RWPE1 (cell line): ENCODE measurements at regions not wholly inside any gene's neighbourhood (a gene's known extent, or its start where the extent isn't known, plus 50 kb on each side); places are given as distances from the start of the nearest gene placed in this dataset.

Experiments
- CTCF ChIA-PET: fragments of 350-600 bp; sonication (Branson Sonifier 250); formaldehyde crosslinking; extraction: SDS; loops from one replicate; lab custom pipeline; 2021; lab: Yijun Ruan, JAX
- POLR2A ChIA-PET: fragments of 400-600 bp; formaldehyde crosslinking; extraction: SDS; loops from one replicate; lab custom pipeline; 2020; ENCODE audit warnings: antibody characterized with exemption; ENCODE audit not compliant: low non-redundant PET; lab: Yijun Ruan, JAX
- DNase-seq: peaks from one replicate; pipeline ENCODE4 v3.0.0; 2012; ENCODE audit warnings: low spot score
- H3K27ac ChIP-seq: fragments of 450-650 bp; 2 replicates; pipeline ENCODE4 v1.5.1; 2017
- TF ChIP-seq, protein P1 (sequence below): fragments of 450-650 bp; conservative IDR thresholded peaks from 2 replicates; pipeline ENCODE4 v1.5.1; 2017; ENCODE audit warnings: low read depth, mild to moderate bottlenecking

DNA sequence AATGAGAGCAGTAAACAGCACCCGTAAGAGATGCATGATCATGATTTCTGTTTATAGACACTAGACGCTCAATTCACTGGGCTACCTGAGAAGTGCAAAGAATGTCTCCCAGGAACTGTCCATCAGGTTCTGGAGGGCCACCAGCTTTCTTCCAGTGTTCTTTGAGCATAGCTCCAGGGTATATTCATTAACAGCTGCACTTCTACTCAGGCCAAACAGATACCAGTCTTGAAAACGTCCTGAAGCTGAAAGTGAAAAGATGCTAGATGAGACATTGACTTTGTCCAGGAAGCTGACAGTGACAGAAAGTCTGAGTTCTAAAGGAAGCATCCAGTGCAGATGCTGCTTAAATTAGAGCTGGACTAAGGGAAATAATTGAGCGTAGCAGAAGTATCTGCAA, 488.7 kb upstream of the TYRP1 start:
- CTCF ChIA-PET: no interaction called here
- POLR2A ChIA-PET: no interaction called here
- no peak for DNase-seq
- TF ChIP-seq, protein P1, sequence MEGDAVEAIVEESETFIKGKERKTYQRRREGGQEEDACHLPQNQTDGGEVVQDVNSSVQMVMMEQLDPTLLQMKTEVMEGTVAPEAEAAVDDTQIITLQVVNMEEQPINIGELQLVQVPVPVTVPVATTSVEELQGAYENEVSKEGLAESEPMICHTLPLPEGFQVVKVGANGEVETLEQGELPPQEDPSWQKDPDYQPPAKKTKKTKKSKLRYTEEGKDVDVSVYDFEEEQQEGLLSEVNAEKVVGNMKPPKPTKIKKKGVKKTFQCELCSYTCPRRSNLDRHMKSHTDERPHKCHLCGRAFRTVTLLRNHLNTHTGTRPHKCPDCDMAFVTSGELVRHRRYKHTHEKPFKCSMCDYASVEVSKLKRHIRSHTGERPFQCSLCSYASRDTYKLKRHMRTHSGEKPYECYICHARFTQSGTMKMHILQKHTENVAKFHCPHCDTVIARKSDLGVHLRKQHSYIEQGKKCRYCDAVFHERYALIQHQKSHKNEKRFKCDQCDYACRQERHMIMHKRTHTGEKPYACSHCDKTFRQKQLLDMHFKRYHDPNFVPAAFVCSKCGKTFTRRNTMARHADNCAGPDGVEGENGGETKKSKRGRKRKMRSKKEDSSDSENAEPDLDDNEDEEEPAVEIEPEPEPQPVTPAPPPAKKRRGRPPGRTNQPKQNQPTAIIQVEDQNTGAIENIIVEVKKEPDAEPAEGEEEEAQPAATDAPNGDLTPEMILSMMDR: no peak
- H3K27ac ChIP-seq: no peak overlapping the region

DNA sequence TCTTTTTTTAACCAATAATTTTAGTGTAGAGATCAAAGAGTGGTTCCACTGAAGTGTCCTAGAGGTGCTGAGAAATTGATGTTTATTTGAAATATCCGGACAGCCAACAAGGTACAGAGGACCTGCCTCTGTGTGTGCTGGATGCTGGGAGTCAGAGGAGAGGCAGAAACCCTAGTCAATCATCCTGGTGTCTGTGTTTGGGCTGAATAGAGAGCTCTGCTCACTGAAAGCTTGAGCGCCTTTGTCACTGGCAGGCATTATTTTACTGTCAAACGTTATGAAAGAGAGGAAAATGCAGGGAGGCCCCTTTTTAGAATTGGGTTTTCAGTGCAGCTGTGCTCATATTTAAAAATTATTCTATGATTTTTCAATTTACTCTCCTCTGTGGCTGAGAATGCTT, 480.3 kb upstream of the TYRP1 start:
- no peak for DNase-seq
- no peak overlapping the region for H3K27ac ChIP-seq
- POLR2A ChIA-PET: no interaction called here
- TF ChIP-seq, protein P1: no peak
- CTCF ChIA-PET: no interaction called here

DNA sequence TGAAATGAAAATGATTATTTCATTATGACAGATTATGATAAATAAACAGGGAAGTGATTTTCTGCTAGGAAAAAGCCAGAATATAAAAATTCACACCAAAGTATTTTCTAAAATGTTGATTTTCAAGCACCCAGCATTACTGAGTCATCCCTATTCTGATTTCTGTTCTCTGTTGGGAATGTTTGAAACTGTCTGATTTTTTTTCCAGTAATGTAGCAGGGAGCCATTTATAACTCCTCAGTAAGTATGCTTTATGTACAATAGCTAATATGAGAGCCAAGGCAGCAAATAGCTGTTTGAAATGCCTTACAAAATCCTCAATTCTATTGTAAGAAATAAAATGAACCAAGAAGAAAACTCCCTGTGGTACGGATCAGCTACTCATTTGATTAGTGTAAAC, 471.7 kb upstream of the TYRP1 start:
- ChIA-PET CTCF (no interaction called here), POLR2A (no interaction called here)
- no peak for DNase-seq
- TF ChIP-seq, protein P1: no peak
- no peak overlapping the region for H3K27ac ChIP-seq

DNA sequence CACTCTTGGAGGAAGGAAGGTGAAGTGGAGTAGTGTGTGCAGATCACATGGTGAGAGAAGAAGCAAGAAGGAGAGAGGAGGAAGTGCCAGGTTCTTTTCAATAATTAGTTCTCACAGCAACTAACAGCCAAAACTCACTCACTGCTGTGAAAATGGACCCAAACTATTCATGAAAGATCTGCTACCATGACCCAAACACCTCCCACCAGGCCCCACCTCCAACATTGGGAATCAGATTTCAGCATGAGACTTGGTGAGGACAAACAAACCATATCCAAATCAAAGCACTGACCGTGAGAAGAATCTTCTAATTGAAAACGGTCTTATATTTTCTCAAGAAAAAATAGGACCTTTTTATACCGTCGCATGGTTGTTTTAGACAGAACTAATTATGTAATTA, 468.7 kb upstream of the TYRP1 start:
- no peak for DNase-seq
- TF ChIP-seq, protein P1: no peak
- ChIA-PET CTCF (interaction anchor here (0.5 to 0.7 kb wide), 2 partner anchors 15 to 1611 kb away, joined by 3 read pairs; no protein-coding TSS in a partner anchor), POLR2A (no interaction called here)
- no peak overlapping the region for H3K27ac ChIP-seq

DNA sequence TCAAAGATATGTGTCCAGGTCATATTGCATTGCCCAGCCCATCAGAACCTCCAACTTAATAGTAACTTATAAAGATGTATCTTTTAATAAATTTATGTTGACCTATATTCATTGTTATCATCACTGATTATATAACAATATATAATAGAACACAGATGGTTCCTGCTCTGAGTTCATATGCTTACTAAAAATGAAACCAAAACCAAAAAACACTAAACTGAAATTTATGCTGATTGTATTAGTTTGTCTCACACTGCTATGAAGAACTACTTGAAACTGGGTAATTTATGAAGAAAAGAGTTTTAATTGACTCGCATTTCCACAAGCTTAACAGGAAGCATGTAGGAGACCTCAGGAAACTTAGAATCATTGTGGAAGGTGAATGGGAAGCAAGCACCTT, 462.5 kb upstream of the TYRP1 start:
- CTCF ChIA-PET: no interaction called here
- no peak overlapping the region for H3K27ac ChIP-seq
- no peak for DNase-seq
- POLR2A ChIA-PET: no interaction called here
- TF ChIP-seq, protein P1: no peak

DNA sequence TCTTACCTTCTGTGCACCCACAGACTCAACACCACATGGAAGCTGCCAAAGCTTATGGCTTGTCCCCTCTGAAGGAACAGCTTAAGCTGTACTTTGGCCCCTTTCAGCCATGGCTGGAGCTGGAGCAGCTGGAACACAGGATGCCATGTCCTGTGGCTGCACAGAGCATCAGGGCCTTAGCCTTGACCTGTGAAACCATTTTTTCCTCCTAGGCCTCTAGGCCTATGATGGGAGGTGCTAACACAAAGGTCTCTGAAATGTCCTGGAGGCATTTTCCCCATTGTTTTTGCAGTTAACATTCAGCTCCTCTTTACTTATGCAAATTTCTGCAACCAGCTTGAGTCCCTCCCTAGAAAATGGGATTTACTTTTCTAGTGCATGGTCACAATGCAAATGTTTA, 461.4 kb upstream of the TYRP1 start:
- ChIA-PET POLR2A (no interaction called here), CTCF (no interaction called here)
- no peak for DNase-seq
- H3K27ac ChIP-seq: no peak overlapping the region
- TF ChIP-seq, protein P1: no peak

DNA sequence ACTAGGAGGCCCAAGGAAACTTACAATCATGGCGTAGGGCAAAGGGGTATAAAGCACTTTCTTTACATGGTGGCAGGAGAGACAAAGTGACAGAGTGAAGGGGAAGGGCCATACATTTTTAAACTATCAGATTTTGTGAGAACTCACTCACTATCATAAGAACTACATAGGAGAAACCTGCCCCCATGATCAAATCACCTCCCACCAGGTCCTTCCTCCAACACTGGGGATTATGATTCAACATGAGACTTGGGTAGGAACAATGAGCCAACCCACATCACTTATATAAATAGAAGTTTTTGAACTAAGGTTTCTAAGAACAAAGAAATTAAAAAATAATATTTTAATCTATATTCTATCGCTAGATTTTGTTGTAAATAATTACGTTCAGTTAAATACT, 460.3 kb upstream of the TYRP1 start:
- ChIA-PET CTCF (interaction anchor here (0.6 kb wide), 1 partner anchor 233 kb away, joined by 4 read pairs; no protein-coding TSS in a partner anchor), POLR2A (no interaction called here)
- DNase-seq: no peak
- H3K27ac ChIP-seq: no peak overlapping the region
- TF ChIP-seq, protein P1: no peak
